Pulmonary artery endothelial cell (primary cell): ENCODE measurements at regions not wholly inside any gene's neighbourhood (a gene's known extent, or its start where the extent isn't known, plus 50 kb on each side); places are given as distances from the start of the nearest gene placed in this dataset.
"Not testable (repeated sequence)": the region's sequence is repeated elsewhere in the genome, so short reads cannot be mapped to it uniquely, and the experiment has no call there.

Experiments used
- DNase-seq: peaks from one replicate; pipeline ENCODE4 v3.0.0-alpha.2; 2011; ENCODE audit warnings: low read depth, low spot score

- no peak for DNase-seq
Measured at GRCh38 chr9:30913331-30913730, 1471.1 kb upstream of the ACO1 start.

DNA sequence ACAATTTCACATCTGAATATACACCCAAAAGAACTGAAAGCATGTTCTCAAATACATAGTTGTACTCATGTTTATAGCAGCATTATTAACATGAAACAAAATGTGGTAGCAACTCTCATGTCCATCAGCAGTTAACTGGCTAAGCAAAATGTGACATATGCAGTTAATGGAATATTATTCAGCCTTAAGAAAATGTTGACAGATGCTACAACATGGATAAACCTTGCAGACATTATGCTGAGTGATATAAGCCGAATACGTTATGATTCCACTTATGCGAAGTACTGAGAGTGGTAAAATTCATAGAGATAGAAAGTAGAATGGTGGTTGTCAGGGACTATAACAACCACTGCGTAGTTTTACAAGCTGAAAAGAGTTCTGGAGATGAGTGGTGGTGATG, 1469.0 kb upstream of the ACO1 start:
- no peak for DNase-seq

GRCh38 chr9:30925126-30925525, 1459.3 kb upstream of the ACO1 start:
- DNase-seq = no peak

DNA sequence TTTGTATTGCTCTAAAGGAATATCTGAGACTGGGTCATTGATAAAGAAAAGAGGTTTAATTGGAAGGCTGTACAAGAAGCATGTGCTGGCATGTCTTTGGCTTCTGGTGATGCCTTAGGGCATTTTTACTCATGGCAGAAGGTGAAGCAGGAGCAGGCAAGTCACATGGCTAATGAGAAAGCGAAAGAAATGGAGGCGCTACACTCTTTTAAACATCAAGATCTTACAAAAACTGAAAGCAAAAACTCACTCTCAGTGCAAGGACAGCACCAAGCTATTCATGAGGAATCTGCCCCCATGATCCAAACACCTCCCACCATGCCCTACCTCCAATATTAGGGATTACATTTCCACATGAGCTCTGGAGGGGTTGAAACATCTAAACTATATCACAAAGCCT, 1458.8 kb upstream of the ACO1 start:
- no peak for DNase-seq

DNA sequence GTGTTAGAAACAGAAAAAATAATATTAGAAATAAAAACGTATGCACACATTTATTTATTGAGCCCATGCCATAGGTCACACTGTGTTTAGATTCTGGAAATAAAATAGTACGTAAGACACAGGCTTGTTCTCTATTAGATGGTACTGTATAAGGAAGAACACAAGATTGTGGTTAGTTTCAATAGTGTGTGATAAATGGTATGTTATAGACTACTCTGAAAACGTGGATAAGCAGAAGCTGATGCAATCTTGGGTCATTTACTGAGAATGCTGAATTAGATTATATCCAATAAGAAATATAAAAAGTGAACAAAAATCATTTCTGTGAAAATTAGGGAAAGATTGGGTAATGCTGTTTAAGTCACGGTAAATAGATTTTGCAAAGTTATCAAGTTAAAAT, 1456.4 kb upstream of the ACO1 start:
- DNase-seq = no peak

DNA sequence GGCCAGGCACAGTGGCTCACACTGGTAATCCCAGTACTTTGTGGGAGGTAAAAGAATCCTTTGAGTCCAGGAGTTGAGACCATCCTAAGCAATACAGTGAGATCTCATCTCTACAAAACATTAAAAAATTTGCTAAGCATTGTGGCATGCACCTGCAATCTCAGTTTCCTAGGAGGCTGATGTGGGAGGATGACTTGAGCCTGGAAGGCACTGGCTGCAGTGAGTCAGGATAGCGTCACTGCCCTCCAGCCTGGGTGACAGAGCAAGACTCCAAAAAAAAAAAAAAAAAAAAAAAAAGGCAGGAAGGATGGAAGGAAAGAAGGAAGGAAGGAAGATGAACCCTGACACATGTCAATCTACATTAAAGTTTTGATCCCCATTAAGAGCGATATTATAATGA, 1452.2 kb upstream of the ACO1 start:
- DNase-seq = no peak

- DNase-seq = no peak
Measured at GRCh38 chr9:30935730-30936129, 1448.7 kb upstream of the ACO1 start.

DNA sequence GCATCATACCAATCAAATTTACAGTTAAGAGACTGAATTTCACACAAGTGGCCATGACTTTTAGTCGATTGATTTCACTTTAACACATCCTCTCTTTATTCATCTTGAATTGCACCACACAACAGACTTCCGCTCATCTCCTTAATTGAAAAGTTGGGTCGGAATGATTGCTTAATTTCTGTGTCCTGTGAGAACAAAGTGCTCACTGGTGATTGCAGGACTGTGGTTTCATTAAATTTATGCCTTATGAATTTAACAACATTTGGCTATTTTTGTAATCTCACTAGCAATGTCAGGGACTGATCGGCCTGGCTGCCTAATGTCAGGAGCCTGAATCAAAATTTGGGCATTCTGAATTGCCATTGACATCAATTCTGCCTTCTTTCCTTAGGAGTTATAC, 1447.3 kb upstream of the ACO1 start:
- no peak for DNase-seq

GRCh38 chr9:30942852-30943251, 1441.6 kb upstream of the ACO1 start:
- DNase-seq = not testable (repeated sequence)

- no peak for DNase-seq
Measured at GRCh38 chr9:30943446-30944224, 1440.8 kb upstream of the ACO1 start.

GRCh38 chr9:30944225-30944569, 1440.2 kb upstream of the ACO1 start:
- DNase-seq = no peak

- DNase-seq = no peak
Measured at GRCh38 chr9:30944741-30945280, 1439.6 kb upstream of the ACO1 start.

DNA sequence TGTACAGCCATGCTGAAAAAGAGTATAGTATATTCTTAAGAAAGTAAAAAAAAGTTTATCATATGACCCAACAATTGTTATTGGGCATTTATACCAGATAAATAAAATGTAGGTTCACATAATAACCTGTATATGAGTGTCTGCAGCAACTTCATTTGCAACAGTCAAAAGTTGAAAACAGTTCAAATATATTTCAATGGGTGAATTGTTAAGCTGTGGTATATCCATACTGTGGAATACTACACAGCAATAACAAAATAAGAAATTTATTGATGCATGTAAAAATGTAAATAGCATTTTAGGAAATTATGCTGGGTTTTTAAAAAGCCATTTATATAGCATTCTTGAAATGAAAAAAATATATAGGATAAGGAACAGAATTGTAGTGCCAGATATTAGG, 1420.1 kb upstream of the ACO1 start:
- no peak for DNase-seq

DNA sequence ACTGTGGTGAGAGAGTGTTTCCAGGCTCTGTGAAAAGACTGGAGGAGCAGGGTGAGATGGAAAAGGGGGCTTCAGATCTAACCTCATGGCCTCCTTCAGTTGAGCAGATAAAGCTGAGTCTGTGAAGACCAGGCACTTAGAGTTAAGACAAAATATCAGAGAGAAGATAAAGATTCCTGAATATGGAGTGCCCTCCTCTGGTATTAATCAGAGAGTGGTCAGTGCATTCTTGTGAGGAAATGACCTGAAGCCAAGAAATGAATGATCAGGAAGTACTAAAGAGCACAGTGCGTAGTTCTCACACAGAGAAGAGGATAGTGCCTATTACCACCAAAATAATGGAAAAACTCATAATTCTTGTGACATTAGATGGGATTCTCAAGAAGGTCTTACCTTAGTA, 1417.0 kb upstream of the ACO1 start:
- no peak for DNase-seq

GRCh38 chr9:30970186-30970585, 1414.3 kb upstream of the ACO1 start:
- no peak for DNase-seq

GRCh38 chr9:30970812-30971211, 1413.6 kb upstream of the ACO1 start:
- DNase-seq = no peak

DNA sequence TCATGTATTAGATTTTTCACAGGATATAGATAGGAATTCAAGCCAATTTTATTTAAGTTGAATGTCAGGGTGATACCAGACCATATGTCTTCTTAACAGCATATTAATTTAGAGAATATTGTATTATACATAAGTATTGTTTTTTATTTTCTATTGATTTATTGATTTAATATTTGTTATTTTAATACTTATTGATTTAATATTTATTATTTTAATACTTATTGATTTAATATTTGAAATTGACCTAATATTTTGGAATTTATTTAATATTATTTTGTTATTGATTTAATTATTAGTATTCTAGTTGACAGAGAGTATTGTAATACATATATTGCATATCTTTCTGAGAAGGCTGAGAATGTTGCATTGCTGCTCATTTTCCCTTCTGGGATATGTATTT, 1411.8 kb upstream of the ACO1 start:
- DNase-seq = no peak

DNA sequence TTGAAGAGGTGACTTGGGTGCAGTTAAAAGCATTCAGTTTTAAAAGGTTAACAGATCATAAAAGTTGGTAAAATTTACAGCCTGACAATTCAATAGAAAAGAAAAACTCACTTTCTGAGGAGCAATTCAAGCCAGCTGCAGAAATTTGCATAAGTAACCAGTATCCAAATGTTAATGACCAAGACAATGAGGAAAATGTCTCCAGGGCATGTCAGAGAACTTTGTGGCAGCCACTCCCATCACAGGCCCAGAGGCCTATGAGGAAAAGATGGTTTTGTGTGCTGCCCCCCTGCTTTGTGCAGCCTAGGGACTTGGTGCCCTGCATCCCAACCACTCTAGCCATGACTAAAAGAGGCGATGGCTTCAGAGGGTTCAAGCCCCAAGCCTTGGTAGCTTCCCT, 1406.5 kb upstream of the ACO1 start:
- no peak for DNase-seq

- no peak for DNase-seq
Measured at GRCh38 chr9:30982301-30982700, 1402.1 kb upstream of the ACO1 start.

DNA sequence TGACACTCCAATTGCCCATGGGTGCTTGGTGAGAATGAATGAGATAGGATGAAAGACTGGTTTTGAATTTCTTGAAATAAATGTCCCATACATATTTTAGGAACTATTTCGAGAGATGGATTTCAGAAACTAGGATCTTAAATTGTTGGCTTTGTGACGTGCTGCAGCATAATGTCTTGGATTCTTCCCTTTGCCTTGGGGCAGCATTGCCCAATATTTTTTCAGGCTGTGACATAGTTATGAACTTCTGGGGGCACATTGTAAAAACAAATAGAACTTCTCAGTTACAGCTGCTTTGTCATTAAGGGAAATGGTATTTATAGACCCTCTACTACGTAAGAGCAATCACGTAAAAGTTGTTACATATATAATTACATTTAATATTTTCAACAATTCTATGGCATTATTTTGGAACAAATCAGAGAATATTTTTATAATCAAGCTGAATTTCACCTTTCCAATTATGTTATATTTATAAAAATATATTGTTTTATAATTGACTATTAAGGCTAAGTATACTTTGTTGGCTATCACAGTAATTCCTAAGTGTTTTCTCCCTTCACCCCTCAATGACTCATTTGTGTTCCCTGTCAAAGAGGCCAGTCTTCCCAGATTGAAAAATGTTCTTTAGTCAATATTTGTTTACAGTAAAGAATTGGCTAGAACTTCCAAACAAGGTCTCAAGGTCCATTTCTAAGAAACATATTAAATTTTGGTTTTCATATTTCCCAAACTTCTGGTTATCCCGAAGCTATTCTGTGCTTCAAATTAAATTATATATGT, 1388.3 kb upstream of the ACO1 start:
- no peak for DNase-seq

GRCh38 chr9:30996761-30997160, 1387.7 kb upstream of the ACO1 start:
- no peak for DNase-seq

DNA sequence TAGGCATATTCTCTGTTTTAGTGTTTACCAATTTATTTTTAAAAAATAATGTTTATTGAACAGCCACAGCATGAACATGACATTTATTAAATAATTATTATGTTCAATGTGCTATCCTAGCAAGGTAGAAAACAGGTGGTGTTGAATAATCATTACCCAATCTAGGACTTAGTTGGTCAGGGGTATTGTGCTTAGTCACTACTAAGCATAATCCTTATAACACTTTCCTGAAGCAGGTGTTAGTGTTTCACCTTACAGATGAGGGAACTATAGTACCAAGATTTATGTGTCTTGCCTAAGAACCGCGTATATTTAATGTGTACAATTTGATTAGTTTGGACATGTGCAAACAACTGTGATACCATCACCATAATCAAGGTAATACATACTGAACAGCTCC, 1387.2 kb upstream of the ACO1 start:
- DNase-seq = no peak
